ENCODE measurements at regions not wholly inside any gene's neighbourhood (a gene's known extent, or its start where the extent isn't known, plus 50 kb on each side); places are given as distances from the start of the nearest gene placed in this dataset.

GRCh38 chr4:165627548-165627947 is 245.5 kb upstream of the TLL1 start:
- Histone ChIP-seq H3K9me3 (replicated peaks) (no peaks in the 10 kb centered on the region), H3K4me1 (replicated peaks) (no peaks in the 10 kb centered on the region), H3K27me3 (replicated peaks) (no peaks in the 10 kb centered on the region), H3K4me3 (no peak overlapping the region), H3K27ac (no peak overlapping the region), H3K36me3 (no peaks in the 10 kb centered on the region)
- DNase-seq (ENCODE audit: low read depth in 1 of 2, low spot score in 2 of 2), result no peak

GRCh38 chr4:165628572-165628971 is 244.5 kb upstream of the TLL1 start:
- no peaks in the 10 kb centered on the region for H3K27me3 ChIP-seq (replicated peaks)
- no peak for DNase-seq (ENCODE audit: low read depth in 1 of 2, low spot score in 2 of 2)
- H3K27ac ChIP-seq, result no peak overlapping the region
- no peak overlapping the region for H3K4me3 ChIP-seq
- no peaks in the 10 kb centered on the region for H3K4me1 ChIP-seq (replicated peaks)
- no peaks in the 10 kb centered on the region for H3K9me3 ChIP-seq (replicated peaks)
- no peaks in the 10 kb centered on the region for H3K36me3 ChIP-seq

DNA sequence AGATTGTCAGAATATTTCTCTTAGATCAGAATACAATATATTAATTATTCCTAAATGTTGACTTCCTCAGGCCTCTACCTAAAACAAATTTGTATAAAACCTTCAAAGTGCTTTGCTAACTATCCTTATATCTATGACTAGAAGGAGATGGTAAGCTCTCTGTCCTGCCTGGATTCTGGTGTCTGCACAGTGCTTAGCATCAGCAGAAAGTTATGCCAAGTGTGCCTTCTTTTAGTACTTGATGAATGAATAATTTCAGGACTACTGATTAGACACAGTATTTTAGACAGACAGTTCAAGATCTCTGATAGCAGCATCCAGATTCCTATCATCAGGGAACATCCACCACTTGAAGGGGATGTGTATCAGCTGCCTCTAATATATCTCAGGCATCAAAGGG is 242.4 kb upstream of the TLL1 start:
- H3K27me3 ChIP-seq (replicated peaks), result no peaks in the 10 kb centered on the region
- no peaks in the 10 kb centered on the region for H3K4me1 ChIP-seq (replicated peaks)
- no peak for DNase-seq (ENCODE audit: low read depth in 1 of 2, low spot score in 2 of 2)
- H3K4me3 ChIP-seq, result no peak overlapping the region
- no peaks in the 10 kb centered on the region for H3K9me3 ChIP-seq (replicated peaks)
- H3K36me3 ChIP-seq, result no peaks in the 10 kb centered on the region
- H3K27ac ChIP-seq, result no peak overlapping the region

GRCh38 chr4:165631208-165631894 is 241.7 kb upstream of the TLL1 start:
- Histone ChIP-seq H3K9me3 (replicated peaks) (no peaks in the 10 kb centered on the region), H3K36me3 (no peaks in the 10 kb centered on the region), H3K27me3 (replicated peaks) (no peaks in the 10 kb centered on the region), H3K27ac (no peak overlapping the region), H3K4me3 (no peak overlapping the region), H3K4me1 (replicated peaks) (no peaks in the 10 kb centered on the region)
- no peak for DNase-seq (ENCODE audit: low read depth in 1 of 2, low spot score in 2 of 2)

GRCh38 chr4:165631912-165632311 is 241.1 kb upstream of the TLL1 start:
- no peak overlapping the region for H3K4me3 ChIP-seq
- no peaks in the 10 kb centered on the region for H3K36me3 ChIP-seq
- H3K27ac ChIP-seq, result no peak overlapping the region
- DNase-seq (ENCODE audit: low read depth in 1 of 2, low spot score in 2 of 2), result no peak
- no peaks in the 10 kb centered on the region for H3K27me3 ChIP-seq (replicated peaks)
- no peaks in the 10 kb centered on the region for H3K4me1 ChIP-seq (replicated peaks)
- H3K9me3 ChIP-seq (replicated peaks), result no peaks in the 10 kb centered on the region

- no peak overlapping the region for H3K4me3 ChIP-seq
- no peaks in the 10 kb centered on the region for H3K36me3 ChIP-seq
- no peaks in the 10 kb centered on the region for H3K4me1 ChIP-seq (replicated peaks)
- H3K27ac ChIP-seq, result no peak overlapping the region
- no peak for DNase-seq (ENCODE audit: low read depth in 1 of 2, low spot score in 2 of 2)
- H3K9me3 ChIP-seq (replicated peaks), result no peaks in the 10 kb centered on the region
- H3K27me3 ChIP-seq (replicated peaks), result no peaks in the 10 kb centered on the region
Measured at GRCh38 chr4:165634766-165635165, 238.3 kb upstream of the TLL1 start.

DNA sequence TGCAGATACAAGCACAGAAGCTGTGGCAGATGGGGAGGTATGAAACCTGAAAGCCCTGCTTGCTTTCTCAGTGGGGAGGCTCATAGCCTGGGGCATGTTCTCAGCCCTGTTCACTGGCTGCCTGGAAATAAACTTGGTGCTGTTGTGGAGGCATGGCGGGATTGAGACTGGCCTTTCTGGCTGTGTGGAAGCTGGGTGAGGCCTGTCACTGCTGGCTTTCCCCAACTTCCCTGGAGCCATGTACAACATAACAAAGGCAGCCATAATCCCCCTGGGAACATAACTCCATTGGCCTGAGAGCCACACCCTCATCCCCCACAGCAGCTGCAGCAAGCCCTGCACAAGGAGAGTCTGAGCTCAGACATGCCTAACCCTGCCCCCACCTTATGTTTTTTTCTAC is 237.7 kb upstream of the TLL1 start:
- Histone ChIP-seq H3K4me3 (no peak overlapping the region), H3K27me3 (replicated peaks) (no peaks in the 10 kb centered on the region), H3K36me3 (no peaks in the 10 kb centered on the region), H3K9me3 (replicated peaks) (no peaks in the 10 kb centered on the region), H3K27ac (no peak overlapping the region), H3K4me1 (replicated peaks) (no peaks in the 10 kb centered on the region)
- no peak for DNase-seq (ENCODE audit: low read depth in 1 of 2, low spot score in 2 of 2)

DNA sequence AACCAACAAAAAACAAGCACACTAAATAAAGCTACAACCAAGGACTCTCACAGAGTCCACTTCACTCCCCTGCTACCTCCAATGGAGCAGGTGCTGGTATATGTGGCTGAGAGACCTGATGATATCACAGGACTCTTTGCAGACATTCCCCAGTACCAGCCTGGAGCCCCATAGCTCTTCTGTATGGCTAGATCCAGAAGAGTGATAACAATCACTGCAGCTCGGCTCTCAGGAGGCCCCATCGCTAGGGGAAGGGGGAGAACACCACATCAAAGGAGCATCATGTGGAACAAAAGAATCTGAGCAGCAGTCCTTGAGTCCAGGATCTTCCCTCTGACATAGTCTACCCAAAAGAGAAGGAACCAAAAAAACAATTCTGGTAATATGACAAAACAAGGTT is 237.1 kb upstream of the TLL1 start:
- Histone ChIP-seq H3K36me3 (no peaks in the 10 kb centered on the region), H3K9me3 (replicated peaks) (no peaks in the 10 kb centered on the region), H3K27me3 (replicated peaks) (no peaks in the 10 kb centered on the region), H3K4me1 (replicated peaks) (no peaks in the 10 kb centered on the region), H3K4me3 (no peak overlapping the region), H3K27ac (no peak overlapping the region)
- no peak for DNase-seq (ENCODE audit: low read depth in 1 of 2, low spot score in 2 of 2)

- no peaks in the 10 kb centered on the region for H3K9me3 ChIP-seq (replicated peaks)
- H3K4me1 ChIP-seq (replicated peaks), result no peaks in the 10 kb centered on the region
- no peaks in the 10 kb centered on the region for H3K27me3 ChIP-seq (replicated peaks)
- no peak for DNase-seq (ENCODE audit: low read depth in 1 of 2, low spot score in 2 of 2)
- no peak overlapping the region for H3K4me3 ChIP-seq
- no peak overlapping the region for H3K27ac ChIP-seq
- H3K36me3 ChIP-seq, result no peaks in the 10 kb centered on the region
Measured at GRCh38 chr4:165651901-165652300, 221.1 kb upstream of the TLL1 start.

DNA sequence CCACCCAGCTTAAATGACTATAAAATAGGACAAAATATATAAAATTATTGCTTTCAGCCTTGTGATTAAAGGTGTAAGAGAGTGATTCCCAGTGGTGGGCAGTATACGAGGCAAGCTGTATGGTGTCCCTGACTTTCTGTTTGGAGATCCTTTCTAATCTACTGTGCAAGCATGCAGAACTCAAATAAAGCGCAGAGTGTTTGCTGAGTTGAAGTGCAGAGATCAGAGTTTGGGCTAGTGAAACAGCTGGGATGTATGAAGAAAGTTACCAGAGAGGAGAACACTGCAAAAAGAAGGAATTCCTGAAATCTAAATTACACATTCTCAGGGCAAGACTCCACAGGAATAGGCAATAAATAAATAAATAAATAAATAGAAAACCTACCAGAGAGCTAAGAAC is 218.5 kb upstream of the TLL1 start:
- DNase-seq (ENCODE audit: low read depth in 1 of 2, low spot score in 2 of 2), result no peak
- Histone ChIP-seq H3K27ac (no peak overlapping the region), H3K27me3 (replicated peaks) (no peaks in the 10 kb centered on the region), H3K9me3 (replicated peaks) (no peaks in the 10 kb centered on the region), H3K4me3 (no peak overlapping the region), H3K4me1 (replicated peaks) (no peaks in the 10 kb centered on the region), H3K36me3 (no peaks in the 10 kb centered on the region)

- Histone ChIP-seq H3K9me3 (replicated peaks) (no peaks in the 10 kb centered on the region), H3K4me1 (replicated peaks) (no peaks in the 10 kb centered on the region), H3K27me3 (replicated peaks) (no peaks in the 10 kb centered on the region), H3K4me3 (no peak overlapping the region), H3K27ac (no peak overlapping the region), H3K36me3 (no peaks in the 10 kb centered on the region)
- DNase-seq (ENCODE audit: low read depth in 1 of 2, low spot score in 2 of 2), result no peak
Measured at GRCh38 chr4:165656399-165656798, 216.6 kb upstream of the TLL1 start.

GRCh38 chr4:165656829-165657490 is 216.1 kb upstream of the TLL1 start:
- H3K9me3 ChIP-seq (replicated peaks), result no peaks in the 10 kb centered on the region
- H3K4me3 ChIP-seq, result no peak overlapping the region
- no peaks in the 10 kb centered on the region for H3K4me1 ChIP-seq (replicated peaks)
- DNase-seq (ENCODE audit: low read depth in 1 of 2, low spot score in 2 of 2), result no peak
- H3K36me3 ChIP-seq, result no peaks in the 10 kb centered on the region
- no peak overlapping the region for H3K27ac ChIP-seq
- H3K27me3 ChIP-seq (replicated peaks), result no peaks in the 10 kb centered on the region

GRCh38 chr4:165662341-165662740 is 210.7 kb upstream of the TLL1 start:
- Histone ChIP-seq H3K9me3 (replicated peaks) (no peaks in the 10 kb centered on the region), H3K36me3 (no peaks in the 10 kb centered on the region)
- no peak for DNase-seq (ENCODE audit: low read depth in 1 of 2, low spot score in 2 of 2)

GRCh38 chr4:165663411-165663810 is 209.6 kb upstream of the TLL1 start:
- Histone ChIP-seq H3K27me3 (replicated peaks) (no peaks in the 10 kb centered on the region), H3K9me3 (replicated peaks) (no peaks in the 10 kb centered on the region), H3K36me3 (no peaks in the 10 kb centered on the region), H3K27ac (no peak overlapping the region), H3K4me3 (no peak overlapping the region), H3K4me1 (replicated peaks) (no peaks in the 10 kb centered on the region)
- DNase-seq (ENCODE audit: low read depth in 1 of 2, low spot score in 2 of 2), result no peak

More at GRCh38 chr4:165662341-165662740, 210.7 kb upstream of the TLL1 start:
- Histone ChIP-seq H3K4me3 (no peak overlapping the region), H3K27me3 (replicated peaks) (no peaks in the 10 kb centered on the region), H3K27ac (no peak overlapping the region), H3K4me1 (replicated peaks) (no peaks in the 10 kb centered on the region)

DNA sequence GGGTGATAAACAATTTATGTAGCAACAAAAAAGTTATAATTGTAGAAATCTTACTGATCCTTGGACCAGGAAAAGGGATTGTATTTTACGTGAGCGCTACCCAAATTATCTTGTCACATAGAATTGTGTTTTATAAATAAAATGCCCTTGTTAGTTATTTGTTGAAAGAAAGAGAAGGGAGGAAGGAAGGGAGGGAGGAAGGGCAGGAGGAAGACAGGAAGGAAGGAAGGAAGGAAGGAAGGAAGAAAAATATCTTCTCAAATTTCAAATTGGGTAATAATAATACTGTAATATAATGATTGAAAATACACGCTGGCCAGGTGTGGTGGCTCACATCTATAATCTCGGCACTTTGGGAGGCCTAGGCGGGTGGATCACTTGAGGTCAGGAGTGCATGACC is 206.2 kb upstream of the TLL1 start:
- no peak overlapping the region for H3K4me3 ChIP-seq
- no peaks in the 10 kb centered on the region for H3K4me1 ChIP-seq (replicated peaks)
- no peaks in the 10 kb centered on the region for H3K9me3 ChIP-seq (replicated peaks)
- no peaks in the 10 kb centered on the region for H3K27me3 ChIP-seq (replicated peaks)
- no peak for DNase-seq (ENCODE audit: low read depth in 1 of 2, low spot score in 2 of 2)
- no peaks in the 10 kb centered on the region for H3K36me3 ChIP-seq
- H3K27ac ChIP-seq, result no peak overlapping the region
